HL-60 (cell line): ENCODE measurements at regions not wholly inside any gene's neighbourhood (a gene's known extent, or its start where the extent isn't known, plus 50 kb on each side); places are given as distances from the start of the nearest gene placed in this dataset.

Experiments
- CTCF ChIP-seq: IDR thresholded peaks from one replicate; pipeline ENCODE4 v1.5.1; 2011; ENCODE audit warnings: low read length, control low read depth, inconsistent platforms; ENCODE audit not compliant: insufficient read depth
- REST ChIP-seq: IDR thresholded peaks from 2 replicates; pipeline ENCODE4 v1.6.1; 2012; ENCODE audit warnings: low read depth; ENCODE audit not compliant: insufficient replicate concordance

- TF ChIP-seq CTCF (no peak), REST (no peak)
Observed at GRCh38 chr4:20456407-20456806, 204.7 kb downstream of the SLIT2 start.
